ENCODE measurements at regions not wholly inside any gene's neighbourhood (a gene's known extent, or its start where the extent isn't known, plus 50 kb on each side); places are given as distances from the start of the nearest gene placed in this dataset.

DNA sequence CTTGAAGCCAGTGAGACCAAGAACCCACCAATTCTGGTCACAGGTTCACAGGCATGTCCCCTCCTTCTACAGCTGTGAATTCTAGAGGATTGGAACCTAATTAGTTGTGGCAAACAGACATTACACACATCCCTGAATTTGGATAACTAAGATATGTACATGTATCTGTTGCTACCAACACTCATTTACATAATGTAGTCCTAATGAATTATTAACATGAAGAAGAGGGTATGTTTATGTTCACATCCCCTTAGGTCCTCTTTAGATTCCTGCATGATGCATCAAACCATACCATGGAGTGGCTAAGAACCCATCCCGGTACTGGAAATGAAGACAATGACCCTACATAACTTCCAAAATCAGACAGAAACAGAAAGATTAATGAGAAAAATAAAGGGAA is 326.9 kb upstream of the RBMY1B start:
- TF ChIP-seq, protein P1, sequence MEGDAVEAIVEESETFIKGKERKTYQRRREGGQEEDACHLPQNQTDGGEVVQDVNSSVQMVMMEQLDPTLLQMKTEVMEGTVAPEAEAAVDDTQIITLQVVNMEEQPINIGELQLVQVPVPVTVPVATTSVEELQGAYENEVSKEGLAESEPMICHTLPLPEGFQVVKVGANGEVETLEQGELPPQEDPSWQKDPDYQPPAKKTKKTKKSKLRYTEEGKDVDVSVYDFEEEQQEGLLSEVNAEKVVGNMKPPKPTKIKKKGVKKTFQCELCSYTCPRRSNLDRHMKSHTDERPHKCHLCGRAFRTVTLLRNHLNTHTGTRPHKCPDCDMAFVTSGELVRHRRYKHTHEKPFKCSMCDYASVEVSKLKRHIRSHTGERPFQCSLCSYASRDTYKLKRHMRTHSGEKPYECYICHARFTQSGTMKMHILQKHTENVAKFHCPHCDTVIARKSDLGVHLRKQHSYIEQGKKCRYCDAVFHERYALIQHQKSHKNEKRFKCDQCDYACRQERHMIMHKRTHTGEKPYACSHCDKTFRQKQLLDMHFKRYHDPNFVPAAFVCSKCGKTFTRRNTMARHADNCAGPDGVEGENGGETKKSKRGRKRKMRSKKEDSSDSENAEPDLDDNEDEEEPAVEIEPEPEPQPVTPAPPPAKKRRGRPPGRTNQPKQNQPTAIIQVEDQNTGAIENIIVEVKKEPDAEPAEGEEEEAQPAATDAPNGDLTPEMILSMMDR (IDR thresholded peaks at IDR 0.05) = no peak
- no peak for TF ChIP-seq POLR2A (IDR thresholded peaks at IDR 0.05)
